ENCODE measurements at regions not wholly inside any gene's neighbourhood (a gene's known extent, or its start where the extent isn't known, plus 50 kb on each side); places are given as distances from the start of the nearest gene placed in this dataset.
"Not testable (repeated sequence)": the region's sequence is repeated elsewhere in the genome, so short reads cannot be mapped to it uniquely, and the experiment has no call there.

GRCh38 chr12:34127379-34127778 lies 105.1 kb downstream of the ALG10 start:
- TF ChIP-seq CTCF (IDR thresholded peaks at IDR 0.05; ENCODE audit: low read depth, low read length, missing input control); RXRA (IDR thresholded peaks at IDR 0.05); RAD21 (IDR thresholded peaks at IDR 0.05); FOXA1 (IDR thresholded peaks at IDR 0.05); SP1 (IDR thresholded peaks at IDR 0.05); TAF1 (conservative IDR thresholded peaks at IDR 0.05); GABPA (IDR thresholded peaks at IDR 0.05 in 1 of 2, conservative IDR thresholded peaks at IDR 0.05 in 1 of 2); FOXA2 (IDR thresholded peaks at IDR 0.05); ZBTB33 (IDR thresholded peaks at IDR 0.05); MAX (IDR thresholded peaks at IDR 0.05); EGR1 (IDR thresholded peaks at IDR 0.05; ENCODE audit: low read depth in 2 of 2); ATF3 (IDR thresholded peaks at IDR 0.05); HNF4A (conservative IDR thresholded peaks at IDR 0.05); REST (IDR thresholded peaks at IDR 0.05): not testable (repeated sequence)
